HG03066 (cell line): ENCODE measurements at regions not wholly inside any gene's neighbourhood (a gene's known extent, or its start where the extent isn't known, plus 50 kb on each side); places are given as distances from the start of the nearest gene placed in this dataset.

Experiments
- ATAC-seq: cut with Tn5 transposase; IDR thresholded peaks from one replicate; pipeline ENCODE4 v1.9.1; 2021; ENCODE audit warnings: low read depth; ENCODE audit not compliant: unreplicated experiment

- ATAC-seq, result no peak
Measured at GRCh38 chr12:100737168-100737567, 57.4 kb upstream of the ANO4 start.

- ATAC-seq, result no peak
Measured at GRCh38 chr12:100738086-100738485, 56.5 kb upstream of the ANO4 start.

- no peak for ATAC-seq
Measured at GRCh38 chr12:100741084-100741711, 53.4 kb upstream of the ANO4 start.

GRCh38 chr12:100743060-100743459 is 51.5 kb upstream of the ANO4 start:
- no peak for ATAC-seq
